GM19023 (cell line): ENCODE measurements at regions not wholly inside any gene's neighbourhood (a gene's known extent, or its start where the extent isn't known, plus 50 kb on each side); places are given as distances from the start of the nearest gene placed in this dataset.

Source experiments
- ATAC-seq: cut with Tn5 transposase; IDR thresholded peaks from one replicate; pipeline ENCODE4 v1.9.1; 2021; ENCODE audit warnings: mild to moderate bottlenecking, moderate library complexity; ENCODE audit not compliant: unreplicated experiment

DNA sequence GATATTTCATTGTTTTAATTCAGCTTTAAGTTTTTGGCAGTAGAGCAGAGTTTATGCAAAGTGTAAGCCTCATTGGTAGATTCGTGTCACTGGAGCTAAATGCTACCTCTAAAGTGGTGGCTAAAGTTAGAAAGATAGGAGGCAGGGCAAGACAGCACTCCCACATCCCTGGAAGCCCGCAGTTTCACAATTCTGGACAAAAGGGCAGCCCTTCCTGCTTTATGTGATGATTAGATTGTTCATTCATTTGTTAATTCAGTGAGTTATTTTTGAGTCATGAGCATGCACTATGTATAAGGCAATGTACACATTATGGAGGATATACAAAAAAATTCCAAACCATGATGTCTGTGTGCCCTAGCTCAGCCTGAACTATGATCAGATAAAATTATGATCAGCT is 52.1 kb upstream of the EIF3M start:
- ATAC-seq, result no peak

GRCh38 chr11:32529994-32530588 is 53.5 kb upstream of the EIF3M start:
- ATAC-seq, result peak; percentile 98

GRCh38 chr11:32527261-32528175 is 56.1 kb upstream of the EIF3M start:
- ATAC-seq, result no peak

DNA sequence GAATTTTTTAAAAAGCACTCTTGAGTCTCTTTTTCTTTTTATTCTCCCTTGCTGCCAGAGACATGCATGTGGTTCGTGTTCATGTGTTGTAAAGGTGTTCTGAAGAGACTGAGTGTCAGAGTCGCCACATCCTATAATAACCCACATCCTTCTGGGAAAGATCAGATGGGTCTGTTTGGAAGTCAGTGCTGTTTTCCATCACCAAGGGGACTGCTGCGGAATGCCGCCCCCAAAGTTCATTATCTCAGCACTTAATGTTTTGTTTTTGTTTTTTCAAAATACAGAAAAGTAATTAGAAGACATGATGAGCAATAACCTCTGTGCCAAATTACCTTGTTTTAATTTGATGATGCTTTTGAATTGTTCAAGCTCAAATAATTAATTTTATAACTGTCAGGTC is 56.9 kb upstream of the EIF3M start:
- no peak for ATAC-seq

DNA sequence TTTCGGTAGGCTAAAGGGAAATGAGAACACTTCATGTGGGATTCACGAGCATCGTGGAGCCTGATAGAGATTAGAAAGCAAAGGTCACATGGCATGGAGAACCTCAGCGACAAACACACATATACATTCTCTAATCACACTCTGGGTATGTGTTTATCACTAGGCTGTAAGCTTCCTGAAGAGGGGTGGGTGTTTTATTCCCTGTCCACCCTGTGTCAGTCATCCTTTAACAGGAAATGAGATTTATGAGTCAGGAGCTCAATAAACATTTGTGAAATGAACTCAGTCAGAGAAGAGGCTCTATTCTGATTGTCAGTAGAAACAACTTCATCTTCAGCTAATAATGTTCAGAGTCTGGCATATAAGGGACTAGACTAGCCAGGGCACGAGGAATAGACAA is 71.7 kb upstream of the EIF3M start:
- ATAC-seq, result no peak

DNA sequence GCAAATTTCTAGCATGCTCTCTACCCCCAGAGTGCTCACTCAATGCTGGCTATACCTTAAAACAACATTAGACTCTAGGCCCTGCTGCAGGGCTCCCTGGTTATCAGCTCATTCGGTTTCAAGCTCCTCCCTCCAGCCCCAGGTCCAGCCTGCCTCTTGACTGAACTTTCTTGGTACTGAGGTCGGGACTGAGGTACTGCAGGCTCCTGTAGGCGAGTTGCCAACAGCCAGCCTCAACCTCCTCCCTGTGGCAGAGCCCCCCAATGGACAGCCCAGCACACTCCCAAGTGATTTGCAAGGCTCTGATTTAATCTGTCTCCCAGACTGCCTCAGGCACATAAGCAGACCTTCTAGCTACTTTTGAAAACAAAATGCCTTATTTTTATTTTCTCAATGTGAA is 73.6 kb upstream of the EIF3M start:
- no peak for ATAC-seq

- no peak for ATAC-seq
Observed at GRCh38 chr11:32508780-32509179, 73.4 kb upstream of the WT1 start.

DNA sequence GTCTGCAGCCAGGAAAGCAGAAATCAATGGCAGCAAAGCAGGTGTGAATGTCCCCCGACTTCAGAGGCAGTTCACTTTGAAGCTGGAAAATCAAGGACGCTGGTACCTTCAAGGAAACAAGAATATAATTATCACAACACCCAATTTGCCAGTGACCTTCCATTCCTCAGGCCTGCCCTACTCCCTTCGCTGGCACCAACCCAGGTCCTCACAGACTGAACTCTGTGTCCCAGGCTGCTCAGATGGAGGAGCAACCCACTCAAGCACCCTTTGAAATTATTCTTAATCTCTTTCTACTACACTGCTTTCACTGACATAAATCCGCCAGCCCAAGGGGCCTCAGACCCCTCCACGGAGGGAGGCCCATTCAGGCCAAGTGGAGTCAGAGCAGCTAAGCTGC is 64.7 kb upstream of the WT1 start:
- ATAC-seq, result no peak

DNA sequence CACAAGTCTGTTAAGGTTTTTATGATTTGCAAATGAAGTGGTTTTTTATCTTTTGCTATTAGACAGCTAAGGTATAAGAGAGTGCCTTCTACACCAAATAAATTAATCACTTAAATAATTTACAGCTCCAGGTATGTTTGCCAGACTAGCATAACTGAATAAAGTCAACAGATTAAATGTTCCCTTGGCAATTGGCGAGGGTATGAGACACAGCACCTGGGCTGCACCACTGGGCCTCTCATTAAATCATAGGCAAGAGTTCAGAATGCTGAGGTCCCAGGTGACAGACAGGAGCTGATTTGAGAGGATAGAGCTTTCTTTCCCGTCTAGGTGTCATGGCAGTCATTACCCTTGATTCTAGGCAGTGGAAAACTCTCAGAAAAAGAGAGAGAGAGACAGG is 62.6 kb upstream of the WT1 start:
- no peak for ATAC-seq

- no peak for ATAC-seq
Observed at GRCh38 chr11:32494629-32495028, 59.3 kb upstream of the WT1 start.

GRCh38 chr11:32489464-32489863 is 54.1 kb upstream of the WT1 start:
- ATAC-seq, result no peak

GRCh38 chr11:32487270-32487669 is 51.9 kb upstream of the WT1 start:
- no peak for ATAC-seq

DNA sequence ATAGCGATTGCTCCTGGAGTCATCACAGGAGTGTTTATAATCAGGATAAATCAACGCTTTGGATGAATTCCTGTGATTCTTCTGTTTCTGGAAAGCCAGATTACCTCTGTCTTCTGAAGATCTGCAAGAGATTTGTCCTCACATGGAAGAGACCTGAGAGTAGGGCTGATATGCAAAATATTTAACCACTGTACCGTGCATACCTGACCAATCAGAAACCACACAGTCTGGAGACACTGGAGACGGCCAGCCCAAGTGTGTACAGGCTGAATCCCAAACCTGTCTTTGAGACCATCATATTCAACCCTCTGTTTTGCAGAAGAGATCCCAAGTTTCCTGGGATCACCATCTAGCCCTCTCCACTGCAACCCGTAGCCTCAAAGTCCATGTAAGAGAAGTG is 50.4 kb upstream of the WT1 start:
- ATAC-seq, result no peak
